HG03139 (cell line): ENCODE measurements at regions not wholly inside any gene's neighbourhood (a gene's known extent, or its start where the extent isn't known, plus 50 kb on each side); places are given as distances from the start of the nearest gene placed in this dataset.
"Not testable (repeated sequence)": the region's sequence is repeated elsewhere in the genome, so short reads cannot be mapped to it uniquely, and the experiment has no call there.

Experiments used
- ATAC-seq: cut with Tn5 transposase; IDR thresholded peaks from one replicate; pipeline ENCODE4 v1.9.1; 2021; ENCODE audit not compliant: unreplicated experiment

DNA sequence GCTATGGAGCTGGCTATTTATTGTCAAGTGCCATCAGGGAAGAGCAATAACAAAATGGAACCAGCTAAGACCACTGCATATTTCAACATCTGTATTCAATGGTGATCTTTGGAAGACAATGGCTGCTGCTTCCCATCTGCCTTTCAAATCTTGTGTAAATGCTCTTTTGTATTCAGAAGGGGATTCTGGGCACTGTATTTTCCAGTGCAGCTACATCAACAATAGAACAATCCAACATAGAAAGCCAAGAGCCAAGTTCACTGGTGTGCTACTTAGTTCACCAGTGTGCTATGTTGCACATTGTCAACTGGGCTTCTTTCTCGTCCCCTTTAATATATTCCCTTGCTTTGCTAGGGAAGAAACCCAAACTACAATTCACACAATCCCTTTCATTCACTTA, 128.8 kb upstream of the OR4E1 start:
- no peak for ATAC-seq

DNA sequence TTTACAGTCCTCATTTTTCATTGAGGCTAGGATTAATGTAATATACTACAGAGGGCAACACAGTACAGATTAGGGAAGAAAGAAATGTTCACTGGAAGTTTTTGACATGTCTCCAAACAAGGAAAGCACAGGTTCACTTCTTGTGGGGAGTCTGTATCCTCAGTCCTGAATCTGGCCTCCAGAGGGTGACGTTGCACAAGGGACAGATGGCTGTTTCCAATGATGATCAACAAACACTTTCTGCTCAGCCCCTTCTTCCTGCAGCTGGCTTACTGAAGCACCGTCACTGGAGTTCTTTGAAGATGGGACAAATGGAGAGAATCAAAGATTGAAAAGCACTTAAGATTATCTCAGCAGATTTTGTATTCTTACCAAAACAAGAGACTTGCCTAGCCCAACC, 123.3 kb upstream of the OR4E1 start:
- no peak for ATAC-seq

DNA sequence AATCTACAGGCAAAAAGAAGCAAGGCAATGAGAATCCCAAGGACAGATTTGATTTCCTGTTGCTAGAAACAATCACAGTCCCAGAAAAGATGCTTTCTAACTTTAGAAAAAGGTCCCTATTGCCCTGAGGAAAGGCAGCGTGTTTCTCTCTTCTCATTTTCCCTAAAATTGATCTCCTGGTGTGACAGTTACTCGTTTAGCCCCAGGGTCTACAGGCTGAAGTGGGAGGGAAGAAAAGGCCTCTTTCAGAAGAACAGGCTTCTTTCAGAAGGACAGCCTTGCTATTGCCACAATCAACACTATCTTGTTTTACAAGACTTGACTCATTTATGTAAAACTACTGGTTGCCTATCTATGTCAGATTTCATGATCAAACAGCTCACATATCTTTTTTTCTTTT, 121.8 kb upstream of the OR4E1 start:
- ATAC-seq: no peak

DNA sequence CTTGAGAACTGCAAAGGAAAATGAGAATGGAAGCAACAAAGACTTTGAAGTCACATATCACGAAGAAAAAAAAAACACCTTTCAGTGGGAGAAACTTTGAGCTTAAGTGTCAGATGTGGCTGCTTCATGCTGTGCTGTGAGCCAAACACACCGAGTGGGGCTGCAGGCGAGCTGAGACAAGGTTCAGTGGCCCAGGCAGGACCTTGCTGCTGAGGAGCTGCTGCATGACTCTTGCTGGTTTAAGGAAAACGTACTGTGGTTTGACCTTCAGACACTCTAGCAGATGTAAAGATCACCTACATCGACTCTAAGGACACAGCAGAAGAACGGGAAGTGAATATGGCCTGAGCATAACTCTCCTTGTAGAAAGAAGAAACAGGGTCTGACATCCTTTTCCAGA, 118.1 kb upstream of the OR4E1 start:
- ATAC-seq: no peak

DNA sequence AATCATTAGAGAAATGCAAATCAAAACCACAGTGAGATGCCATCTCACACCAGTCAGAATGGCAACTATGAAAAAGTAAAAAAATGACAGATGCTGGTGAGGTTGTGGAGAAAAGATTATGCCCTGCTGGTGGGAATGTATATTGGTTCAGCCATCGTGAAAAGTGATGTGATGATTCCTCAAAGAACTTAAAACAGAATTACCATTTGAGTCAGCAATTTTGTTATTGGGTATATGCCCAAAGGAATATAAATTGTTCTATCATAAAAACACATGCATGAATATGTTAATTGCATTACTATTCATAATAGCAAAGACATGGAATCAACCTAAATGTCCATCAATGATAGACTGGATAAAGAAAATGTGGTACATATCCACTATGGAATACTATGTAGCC, 115.1 kb upstream of the OR4E1 start:
- ATAC-seq: not testable (repeated sequence)

DNA sequence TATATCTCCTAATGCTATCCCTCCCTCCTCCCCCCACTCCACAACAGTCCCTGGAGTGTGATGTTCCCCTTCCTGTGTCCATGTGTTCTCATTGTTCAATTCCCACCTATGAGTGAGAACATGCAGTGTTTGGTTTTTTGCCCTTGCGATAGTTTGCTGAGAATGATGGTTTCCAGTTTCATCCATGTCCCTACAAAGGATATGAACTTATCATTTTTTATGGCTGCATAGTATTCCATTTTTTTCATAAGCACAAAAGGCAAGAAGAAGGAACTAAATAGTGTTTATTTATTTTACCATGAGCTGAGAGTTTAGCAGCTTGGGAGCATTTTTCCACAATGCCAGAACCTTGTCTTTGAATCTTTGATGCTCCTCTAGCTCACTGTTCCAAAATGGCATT, 113.6 kb upstream of the OR4E1 start:
- not testable (repeated sequence) for ATAC-seq

DNA sequence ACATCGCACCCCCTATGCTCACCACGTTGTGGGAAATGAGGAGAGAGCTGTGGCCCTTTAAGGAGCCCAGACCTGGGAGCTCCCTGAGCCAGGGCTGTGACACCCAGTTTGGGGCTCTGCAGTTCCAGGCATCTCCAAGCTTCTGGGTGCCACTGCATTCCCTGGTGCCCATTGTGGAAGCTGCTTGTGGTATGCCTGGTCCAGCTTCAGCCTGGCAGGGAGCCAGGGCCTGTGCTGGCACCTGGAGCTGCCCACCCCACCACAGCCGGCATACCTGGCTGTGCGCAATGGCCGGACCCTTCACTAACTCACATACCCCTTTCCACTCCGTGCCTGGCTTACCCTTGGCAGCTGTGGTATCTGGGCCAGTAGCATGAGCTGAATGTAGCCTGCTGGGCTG, 107.9 kb upstream of the OR4E1 start:
- no peak for ATAC-seq

DNA sequence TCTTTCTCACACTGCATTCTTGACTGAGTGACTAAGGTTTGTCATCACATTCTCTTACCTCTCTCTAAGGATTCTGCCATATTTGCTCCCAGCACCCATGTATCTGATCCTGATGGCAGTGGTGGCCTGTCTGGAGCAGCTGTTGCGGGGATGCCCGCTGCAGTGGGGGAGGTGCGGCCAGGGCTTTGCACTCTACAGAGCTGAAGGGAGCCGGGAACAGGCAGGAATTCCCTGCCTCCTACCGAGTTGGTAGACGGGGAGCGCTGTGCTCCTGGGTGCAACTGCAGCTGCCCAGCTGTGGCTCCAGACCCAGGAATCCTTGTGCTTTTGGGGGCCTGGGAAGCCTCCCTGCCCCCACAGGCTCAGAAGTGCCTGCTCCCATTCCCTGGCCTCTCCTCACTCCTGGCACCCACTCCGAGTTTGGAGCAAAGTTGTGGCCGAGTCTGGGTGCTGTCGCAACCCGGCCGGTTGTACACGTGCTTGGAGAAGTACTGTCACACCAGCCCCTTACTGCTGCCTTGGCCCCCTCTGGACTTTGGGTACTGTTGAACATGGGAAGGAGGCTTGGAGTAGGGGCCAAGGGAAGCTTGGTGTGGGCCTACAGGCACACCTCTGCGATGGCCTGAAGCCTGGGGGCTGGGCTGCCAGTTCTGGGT, 106.9 kb upstream of the OR4E1 start:
- ATAC-seq: no peak

DNA sequence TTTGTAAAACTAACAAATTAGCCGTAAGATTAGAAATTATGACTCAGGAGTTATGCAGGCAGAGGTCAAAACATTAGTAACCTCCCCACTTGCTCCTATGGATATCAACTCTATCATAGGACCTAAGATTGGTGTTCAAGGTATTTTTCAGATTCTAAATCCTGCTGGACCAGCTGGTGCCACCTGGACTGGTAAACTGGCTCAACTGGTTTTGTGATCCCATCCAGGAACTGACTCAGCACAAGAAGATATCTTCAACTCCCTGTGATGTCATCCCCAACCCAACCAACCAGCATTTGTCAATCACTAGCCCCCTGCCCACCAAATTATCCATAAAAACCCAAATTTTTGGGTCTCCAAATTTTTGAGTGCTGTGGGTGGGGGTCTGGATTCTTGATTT, 98.1 kb upstream of the OR4E1 start:
- no peak for ATAC-seq

DNA sequence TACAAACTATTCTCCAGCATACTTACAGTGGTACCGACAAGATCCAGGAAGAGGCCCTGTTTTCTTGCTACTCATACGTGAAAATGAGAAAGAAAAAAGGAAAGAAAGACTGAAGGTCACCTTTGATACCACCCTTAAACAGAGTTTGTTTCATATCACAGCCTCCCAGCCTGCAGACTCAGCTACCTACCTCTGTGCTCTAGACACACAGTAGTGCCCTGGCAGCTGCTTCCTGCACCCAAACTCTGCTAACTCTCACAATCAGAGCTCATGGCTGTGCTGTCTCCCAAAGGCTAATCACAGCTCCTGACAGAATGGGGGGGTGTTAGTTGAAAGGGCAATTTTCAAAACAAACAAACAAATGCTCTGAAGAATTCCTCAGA, 95.2 kb upstream of the OR4E1 start:
- no peak for ATAC-seq

DNA sequence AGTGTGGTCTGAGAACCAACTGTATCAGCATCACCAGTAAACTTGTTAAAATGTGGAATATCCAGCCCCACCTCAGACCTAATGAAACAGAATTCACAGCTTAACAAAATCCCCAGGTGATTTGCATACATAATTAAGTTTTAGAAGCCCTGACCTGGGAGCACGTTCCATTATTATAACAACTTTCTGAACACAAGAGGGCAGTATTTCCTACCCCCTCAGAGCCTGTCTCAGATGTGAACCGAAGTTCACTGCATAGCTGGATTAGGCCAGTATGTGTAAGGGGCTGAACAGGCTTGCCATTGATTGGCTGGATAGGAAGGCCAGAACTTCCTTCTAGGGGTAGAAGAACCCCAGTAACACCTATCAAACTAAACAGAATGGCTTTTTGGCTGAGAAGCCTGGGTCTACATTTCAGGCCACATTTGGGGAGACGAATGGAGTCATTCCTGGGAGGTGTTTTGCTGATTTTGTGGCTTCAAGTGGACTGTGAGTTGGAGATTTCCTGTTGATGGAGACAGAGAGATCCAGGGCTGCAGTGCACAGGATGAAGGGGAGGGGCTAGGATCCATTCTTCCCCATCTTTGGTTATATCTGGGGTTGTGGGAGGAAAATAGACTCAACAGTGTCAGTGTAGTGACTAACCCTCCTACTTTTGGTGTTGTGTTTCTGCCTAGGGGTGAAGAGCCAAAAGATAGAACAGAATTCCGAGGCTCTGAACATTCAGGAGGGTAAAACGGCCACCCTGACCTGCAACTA, 94.7 kb upstream of the OR4E1 start:
- ATAC-seq: no peak

DNA sequence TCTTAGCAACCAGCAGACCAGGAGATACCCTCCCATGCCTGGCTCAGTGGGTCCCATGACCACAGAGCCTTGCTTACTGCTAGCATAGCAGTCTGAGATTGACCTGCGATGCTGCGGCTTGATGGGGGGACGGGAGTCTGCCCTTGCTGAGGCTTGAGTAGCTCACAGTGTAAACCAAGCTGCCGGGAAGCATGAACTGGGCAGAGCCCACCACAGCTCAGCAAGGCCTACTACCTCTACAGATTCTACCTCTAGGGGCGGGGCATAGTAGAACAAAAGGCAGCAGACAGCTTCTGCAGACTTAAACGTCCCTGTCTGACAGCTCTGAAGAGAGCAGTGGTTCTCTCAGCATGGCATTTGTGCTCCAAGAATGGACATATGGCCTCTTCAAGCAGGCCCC, 86.7 kb upstream of the OR4E1 start:
- not testable (repeated sequence) for ATAC-seq

DNA sequence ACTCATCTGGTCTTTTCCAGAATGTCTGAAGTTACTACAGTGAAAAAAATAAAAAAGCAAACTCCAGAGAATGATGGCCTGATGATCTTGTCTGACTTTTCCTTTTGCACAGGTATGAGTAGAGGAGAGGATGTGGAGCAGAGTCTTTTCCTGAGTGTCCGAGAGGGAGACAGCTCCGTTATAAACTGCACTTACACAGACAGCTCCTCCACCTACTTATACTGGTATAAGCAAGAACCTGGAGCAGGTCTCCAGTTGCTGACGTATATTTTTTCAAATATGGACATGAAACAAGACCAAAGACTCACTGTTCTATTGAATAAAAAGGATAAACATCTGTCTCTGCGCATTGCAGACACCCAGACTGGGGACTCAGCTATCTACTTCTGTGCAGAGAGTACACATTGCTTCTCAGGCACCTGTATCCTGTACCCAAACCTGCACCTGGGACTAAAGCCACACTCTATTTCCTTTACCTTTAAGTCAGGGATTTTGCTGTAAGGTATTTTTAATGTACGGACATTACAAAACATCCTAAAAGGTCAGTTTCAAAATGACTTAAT, 75.8 kb upstream of the OR4E1 start:
- no peak for ATAC-seq

DNA sequence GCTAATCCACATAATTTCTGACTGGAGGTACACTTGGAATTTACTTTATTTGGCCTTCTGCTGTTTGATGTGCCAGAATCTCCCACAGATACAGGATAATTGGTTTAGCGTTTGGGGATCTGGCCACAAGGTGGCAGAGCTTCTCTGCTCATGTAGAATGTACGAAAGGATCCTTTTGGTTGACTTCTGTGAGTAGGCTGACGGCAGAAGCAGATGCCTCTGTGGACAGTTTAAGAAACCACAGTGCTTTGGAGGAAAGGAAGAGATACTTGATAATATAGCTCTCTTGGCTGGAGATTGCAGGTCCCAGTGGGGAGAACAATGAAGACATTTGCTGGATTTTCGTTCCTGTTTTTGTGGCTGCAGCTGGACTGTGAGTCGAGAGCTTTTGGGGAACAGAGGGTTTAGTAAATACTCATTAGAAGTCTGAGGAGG, 75.3 kb upstream of the OR4E1 start:
- no peak for ATAC-seq

DNA sequence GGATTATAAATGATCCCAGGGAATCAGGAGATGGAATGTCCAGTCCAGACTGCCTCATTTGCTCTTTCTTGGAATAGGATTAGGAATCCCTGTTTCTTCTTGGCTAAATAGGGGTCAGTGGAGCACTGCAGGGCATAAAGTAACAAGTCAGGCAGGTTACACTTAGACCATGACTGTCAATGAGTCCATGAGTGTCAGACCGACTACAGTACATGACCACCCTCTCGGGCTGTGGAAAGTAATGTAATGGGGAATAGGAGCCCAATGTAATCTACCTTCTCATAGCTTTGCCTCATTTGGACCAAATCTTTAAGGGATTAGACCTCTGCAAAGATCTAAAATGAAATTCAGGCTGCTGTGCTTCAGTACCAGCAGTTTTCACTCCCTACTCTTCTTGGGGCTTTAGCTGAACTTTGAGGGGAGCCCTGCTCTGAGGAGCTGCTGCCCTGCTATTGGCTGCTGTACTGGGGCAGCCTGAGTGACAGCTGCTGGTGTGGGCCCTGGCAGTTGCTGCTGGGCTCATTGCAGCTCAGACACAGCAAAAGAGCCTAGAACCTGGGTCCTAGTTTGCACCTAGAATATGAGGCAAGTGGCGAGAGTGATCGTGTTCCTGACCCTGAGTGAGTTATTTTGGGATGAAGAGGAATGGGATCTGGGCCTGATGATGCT, 62.2 kb upstream of the OR4E1 start:
- ATAC-seq: no peak

DNA sequence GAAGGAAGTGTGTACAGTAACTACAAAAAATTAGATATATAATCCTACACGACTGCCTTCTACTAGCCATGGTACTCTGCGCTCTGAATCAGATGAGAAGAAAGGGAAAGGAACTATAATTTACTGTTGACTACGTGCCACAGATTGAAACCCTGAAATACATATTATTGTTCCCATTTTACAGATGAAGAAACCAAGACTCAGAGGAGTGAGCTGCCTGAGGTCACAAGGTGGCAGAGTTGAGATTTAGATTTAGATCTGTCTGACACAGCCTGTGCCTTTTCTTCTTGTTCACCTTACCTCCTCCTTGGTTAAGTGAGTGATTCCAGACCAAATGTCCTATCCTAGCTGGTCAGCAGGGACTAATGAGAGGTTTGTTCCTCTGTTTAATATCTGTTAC, 61.6 kb upstream of the OR4E1 start:
- no peak for ATAC-seq

DNA sequence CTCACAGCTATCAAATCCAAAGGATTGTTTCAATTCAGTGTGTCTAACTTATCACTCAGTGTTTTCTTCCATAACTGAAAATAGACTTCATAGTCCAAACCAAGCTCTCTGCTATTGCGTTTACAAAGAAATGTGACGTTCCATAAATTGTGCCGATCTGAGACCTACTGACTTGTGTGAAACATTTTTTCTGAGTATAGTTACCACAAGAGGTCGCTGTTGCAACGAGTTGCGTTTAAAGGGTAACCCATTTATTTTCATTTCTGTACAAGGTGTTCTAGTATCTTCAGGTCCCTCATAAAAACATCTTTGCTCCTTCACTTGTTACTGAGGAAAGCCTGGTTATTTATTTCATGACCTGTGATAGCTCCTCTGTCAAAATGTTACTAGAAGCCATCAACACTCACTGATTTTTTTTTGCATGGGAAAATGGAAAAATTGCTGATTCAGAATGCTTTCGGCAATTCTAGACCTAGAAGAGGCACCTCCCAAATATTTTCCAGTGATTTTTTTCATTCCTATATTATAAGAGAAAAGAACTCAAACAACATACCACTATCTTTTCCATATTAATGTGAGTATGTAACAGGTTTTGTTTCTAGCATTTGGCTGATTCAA, 60.9 kb upstream of the OR4E1 start:
- ATAC-seq: no peak

DNA sequence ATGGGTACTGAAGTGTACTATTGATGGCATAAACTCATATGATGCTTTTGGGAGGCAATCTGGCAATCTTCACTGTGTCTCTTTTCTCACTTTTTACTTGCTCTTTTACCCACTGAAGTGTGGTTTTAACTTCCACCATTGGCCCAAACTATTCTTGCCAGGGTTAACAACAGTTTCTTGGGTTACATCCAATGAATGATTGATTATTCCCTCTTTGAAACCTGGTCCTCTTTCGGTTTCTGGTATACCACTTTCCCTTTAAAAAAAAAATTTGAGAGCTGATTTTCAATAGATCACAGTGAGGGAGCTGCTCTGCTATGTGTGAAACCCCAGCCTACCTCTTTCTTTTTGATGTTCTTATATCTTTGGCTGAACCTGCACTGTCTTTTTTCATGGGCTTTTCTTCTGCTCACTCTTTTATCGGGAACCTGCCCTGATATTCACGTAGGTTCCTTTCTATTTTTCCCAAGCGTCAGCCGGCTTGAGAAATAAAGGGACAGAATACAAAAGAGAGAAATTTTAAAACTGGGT, 56.1 kb upstream of the OR4E1 start:
- no peak for ATAC-seq

DNA sequence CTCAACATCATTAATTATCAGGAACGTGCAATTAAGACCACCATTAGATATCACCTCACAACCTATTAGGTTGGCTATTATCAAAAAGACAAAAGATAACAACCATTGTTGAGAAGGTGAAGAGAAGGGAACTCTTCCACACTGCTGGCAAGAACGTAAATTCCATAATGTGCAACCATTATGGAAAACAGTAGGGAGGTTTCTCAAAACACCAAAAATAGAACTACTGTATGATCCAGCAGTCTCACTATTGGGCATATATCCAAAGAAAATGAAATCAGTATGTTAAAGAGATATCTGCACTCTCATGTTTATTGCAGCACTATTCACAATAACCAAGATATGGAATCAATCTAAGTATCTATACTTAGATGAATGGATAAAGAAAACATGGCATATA, 51.6 kb upstream of the OR4E1 start:
- no peak for ATAC-seq

DNA sequence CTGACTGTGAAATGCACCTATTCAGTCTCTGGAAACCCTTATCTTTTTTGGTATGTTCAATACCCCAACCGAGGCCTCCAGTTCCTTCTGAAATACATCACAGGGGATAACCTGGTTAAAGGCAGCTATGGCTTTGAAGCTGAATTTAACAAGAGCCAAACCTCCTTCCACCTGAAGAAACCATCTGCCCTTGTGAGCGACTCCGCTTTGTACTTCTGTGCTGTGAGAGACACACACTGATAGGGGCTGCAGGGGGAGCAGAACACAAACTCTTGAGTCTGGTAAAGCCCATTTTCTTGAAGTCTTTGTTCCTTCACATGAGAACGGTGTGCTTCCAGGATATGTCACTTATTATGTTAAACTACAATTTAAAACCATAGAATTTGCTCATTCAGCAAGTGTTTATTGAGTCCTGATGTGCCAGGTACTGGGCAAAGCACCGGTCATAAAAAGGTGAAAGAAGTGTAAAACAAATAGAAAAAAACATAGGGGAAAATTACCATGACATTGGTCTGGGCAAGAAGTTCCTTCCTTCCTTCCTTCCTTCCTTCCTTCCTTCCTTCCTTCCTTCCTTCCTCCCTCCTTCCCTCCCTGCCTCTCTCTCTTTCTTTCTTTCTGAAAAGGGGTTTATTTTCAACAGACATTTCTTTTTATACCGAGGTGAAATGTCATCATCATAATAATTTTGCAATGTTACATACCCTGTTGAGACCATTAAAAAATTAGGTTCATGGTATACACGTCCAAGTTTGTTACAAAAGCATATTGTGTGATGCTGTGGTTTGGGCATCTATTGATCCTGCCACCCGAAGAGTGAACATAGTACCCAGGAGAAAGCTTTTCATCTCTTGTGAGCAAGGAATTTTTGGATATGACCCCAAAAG, 50.7 kb upstream of the OR4E1 start:
- no peak for ATAC-seq
